ENCODE measurements at regions not wholly inside any gene's neighbourhood (a gene's known extent, or its start where the extent isn't known, plus 50 kb on each side); places are given as distances from the start of the nearest gene placed in this dataset.

- TF ChIP-seq USF1 (IDR thresholded peaks at IDR 0.05) (no peak), CEBPB (IDR thresholded peaks at IDR 0.05) (no peak), NFIC (IDR thresholded peaks at IDR 0.05) (no peak), TCF12 (IDR thresholded peaks at IDR 0.05; ENCODE audit: low read depth) (no peak), MAX (IDR thresholded peaks at IDR 0.05) (no peak), EGR1 (IDR thresholded peaks at IDR 0.05) (no peak), YY1 (IDR thresholded peaks at IDR 0.05; ENCODE audit: low read depth) (no peak), REST (IDR thresholded peaks at IDR 0.05; ENCODE audit: low read depth) (no peak), TAF1 (IDR thresholded peaks at IDR 0.05; ENCODE audit: low read depth) (no peak), ZBTB7A (IDR thresholded peaks at IDR 0.05; ENCODE audit: low read depth) (no peak), CREB1 (IDR thresholded peaks at IDR 0.05; ENCODE audit: low read depth) (no peak), TEAD4 (IDR thresholded peaks at IDR 0.05) (no peak), RAD21 (IDR thresholded peaks at IDR 0.05; ENCODE audit: low read depth) (no peak), EP300 (IDR thresholded peaks at IDR 0.05; ENCODE audit: borderline replicate concordance) (no peak), FOXM1 (IDR thresholded peaks at IDR 0.05; ENCODE audit: borderline replicate concordance, low read depth) (no peak)
Observed at GRCh38 chr11:81135570-81135969, 1598.1 kb downstream of the FAM181B start.

DNA sequence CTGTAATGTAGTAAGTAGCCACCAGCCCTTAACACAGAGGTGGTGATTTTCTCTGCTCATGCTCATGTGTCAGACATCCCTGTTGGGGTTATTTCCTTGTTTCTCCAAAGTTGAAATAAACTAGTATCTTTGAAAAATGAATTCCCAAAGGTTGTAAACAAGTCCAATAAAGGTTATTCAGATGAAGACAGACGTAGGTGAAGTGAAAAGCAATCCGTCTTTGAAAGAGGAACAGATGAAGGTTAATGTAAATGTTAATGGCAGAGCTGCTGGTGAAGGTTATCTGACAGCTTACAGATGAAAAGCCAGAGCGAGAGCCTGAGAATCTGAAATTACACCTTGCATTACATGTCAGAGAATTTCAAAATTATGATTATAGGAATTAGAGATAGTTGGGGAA lies 1604.0 kb downstream of the FAM181B start:
- TF ChIP-seq REST (IDR thresholded peaks at IDR 0.05; ENCODE audit: low read depth), result no peak
- TF ChIP-seq MAX (IDR thresholded peaks at IDR 0.05), result no peak
- TF ChIP-seq NFIC (IDR thresholded peaks at IDR 0.05), result no peak
- no peak for TF ChIP-seq CEBPB (IDR thresholded peaks at IDR 0.05)
- TF ChIP-seq FOXM1 (IDR thresholded peaks at IDR 0.05; ENCODE audit: borderline replicate concordance, low read depth), result no peak
- TF ChIP-seq ZBTB7A (IDR thresholded peaks at IDR 0.05; ENCODE audit: low read depth), result no peak
- no peak for TF ChIP-seq USF1 (IDR thresholded peaks at IDR 0.05)
- TF ChIP-seq EP300 (IDR thresholded peaks at IDR 0.05; ENCODE audit: borderline replicate concordance), result no peak
- no peak for TF ChIP-seq RAD21 (IDR thresholded peaks at IDR 0.05; ENCODE audit: low read depth)
- TF ChIP-seq TAF1 (IDR thresholded peaks at IDR 0.05; ENCODE audit: low read depth), result no peak
- no peak for TF ChIP-seq TCF12 (IDR thresholded peaks at IDR 0.05; ENCODE audit: low read depth)
- no peak for TF ChIP-seq CREB1 (IDR thresholded peaks at IDR 0.05; ENCODE audit: low read depth)
- no peak for TF ChIP-seq EGR1 (IDR thresholded peaks at IDR 0.05)
- TF ChIP-seq TEAD4 (IDR thresholded peaks at IDR 0.05), result no peak
- no peak for TF ChIP-seq YY1 (IDR thresholded peaks at IDR 0.05; ENCODE audit: low read depth)

GRCh38 chr11:81112718-81113117 lies 1620.9 kb downstream of the FAM181B start:
- TF ChIP-seq TAF1 (IDR thresholded peaks at IDR 0.05; ENCODE audit: low read depth) (no peak), CREB1 (IDR thresholded peaks at IDR 0.05; ENCODE audit: low read depth) (no peak), NFIC (IDR thresholded peaks at IDR 0.05) (no peak), FOXM1 (IDR thresholded peaks at IDR 0.05; ENCODE audit: borderline replicate concordance, low read depth) (no peak)

DNA sequence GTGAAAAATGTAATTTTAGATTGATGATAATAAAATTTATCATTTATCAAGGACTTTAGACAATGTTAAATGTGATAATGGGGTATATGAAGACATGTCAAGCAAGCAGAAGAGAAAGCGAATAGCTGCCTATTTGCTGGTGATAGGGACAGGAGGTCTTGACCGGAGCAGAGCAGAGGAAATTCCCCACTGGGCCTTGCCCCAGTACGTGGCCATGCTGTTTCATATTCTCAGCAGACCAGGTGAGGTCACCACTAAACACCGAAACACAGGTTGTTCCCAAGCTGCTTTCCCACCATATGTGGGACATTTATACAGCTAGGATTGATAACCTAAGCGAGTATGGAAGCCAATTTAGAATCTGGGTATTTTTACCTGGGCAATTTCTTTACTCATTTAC lies 1629.6 kb downstream of the FAM181B start:
- TF ChIP-seq CEBPB (IDR thresholded peaks at IDR 0.05), result no peak
- TF ChIP-seq RAD21 (IDR thresholded peaks at IDR 0.05; ENCODE audit: low read depth), result no peak
- TF ChIP-seq NFIC (IDR thresholded peaks at IDR 0.05), result no peak
- TF ChIP-seq EGR1 (IDR thresholded peaks at IDR 0.05), result no peak
- no peak for TF ChIP-seq USF1 (IDR thresholded peaks at IDR 0.05)
- TF ChIP-seq CREB1 (IDR thresholded peaks at IDR 0.05; ENCODE audit: low read depth), result no peak

DNA sequence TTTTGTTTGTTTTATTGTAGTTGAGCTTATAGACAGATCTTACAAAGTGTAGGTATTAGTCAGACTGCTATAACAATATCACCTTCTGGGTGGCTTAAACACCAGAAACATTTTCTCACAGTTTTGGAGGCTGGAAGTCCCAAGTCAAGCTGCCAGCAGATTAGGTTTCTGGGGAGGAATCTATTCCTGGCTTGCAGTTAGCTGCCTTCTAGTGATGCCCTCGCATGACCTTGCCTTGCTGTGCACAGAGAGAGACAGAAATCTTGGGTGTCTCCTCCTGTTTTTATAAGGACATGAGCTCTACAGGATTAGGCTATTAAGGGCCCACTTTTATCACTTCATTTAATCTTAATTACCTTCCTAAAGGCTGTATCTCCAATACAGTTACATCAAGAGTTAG lies 1635.2 kb downstream of the FAM181B start:
- TF ChIP-seq TEAD4 (IDR thresholded peaks at IDR 0.05) (no peak), ZBTB7A (IDR thresholded peaks at IDR 0.05; ENCODE audit: low read depth) (no peak), MAX (IDR thresholded peaks at IDR 0.05) (no peak), CREB1 (IDR thresholded peaks at IDR 0.05; ENCODE audit: low read depth) (no peak), EGR1 (IDR thresholded peaks at IDR 0.05) (no peak)

GRCh38 chr11:81092522-81092921 lies 1641.1 kb downstream of the FAM181B start:
- TF ChIP-seq MAX (IDR thresholded peaks at IDR 0.05) (no peak), REST (IDR thresholded peaks at IDR 0.05; ENCODE audit: low read depth) (no peak), EP300 (IDR thresholded peaks at IDR 0.05; ENCODE audit: borderline replicate concordance) (no peak), TAF1 (IDR thresholded peaks at IDR 0.05; ENCODE audit: low read depth) (no peak), CREB1 (IDR thresholded peaks at IDR 0.05; ENCODE audit: low read depth) (no peak), TEAD4 (IDR thresholded peaks at IDR 0.05) (no peak), ZBTB7A (IDR thresholded peaks at IDR 0.05; ENCODE audit: low read depth) (no peak), YY1 (IDR thresholded peaks at IDR 0.05; ENCODE audit: low read depth) (no peak), EGR1 (IDR thresholded peaks at IDR 0.05) (no peak), USF1 (IDR thresholded peaks at IDR 0.05) (no peak), FOXM1 (IDR thresholded peaks at IDR 0.05; ENCODE audit: borderline replicate concordance, low read depth) (no peak), CEBPB (IDR thresholded peaks at IDR 0.05) (no peak), RAD21 (IDR thresholded peaks at IDR 0.05; ENCODE audit: low read depth) (no peak), NFIC (IDR thresholded peaks at IDR 0.05) (no peak), TCF12 (IDR thresholded peaks at IDR 0.05; ENCODE audit: low read depth) (no peak)

All from Ishikawa (cell line).